Gastrocnemius medialis (tissue), 4 donors: ENCODE measurements at regions not wholly inside any gene's neighbourhood (a gene's known extent, or its start where the extent isn't known, plus 50 kb on each side); places are given as distances from the start of the nearest gene placed in this dataset.

Experiments used
- ATAC-seq, 2 donors: fragments of 150-250 bp; one replicate each; pipeline ENCODE4 v1.9.1; 2016
- DNase-seq, 2 donors: peaks; one replicate each; pipeline ENCODE4 v3.0.0-alpha.2; 2019
- H3K27ac ChIP-seq, 4 donors: fragments of 200-600 bp; sonication (generic); 1 replicate in 1 of 4; 2 replicates in 3 of 4; pipeline ENCODE4 v1.5.1; 2016 to 2018; ENCODE audit warnings: mild to moderate bottlenecking in 2 of 4, moderate library complexity in 1 of 4
- H3K27me3 ChIP-seq, 3 donors: fragments of 200-600 bp; sonication (generic) in 2 of 3; 1 replicate in 1 of 3; 2 replicates in 2 of 3; pipeline versions ENCODE4 v1.5.1 to v1.6.0; 2016 to 2019; ENCODE audit warnings: mild to moderate bottlenecking in 1 of 3, moderate library complexity in 1 of 3
- H3K36me3 ChIP-seq, 2 donors: fragments of 200-600 bp; sonication (generic) in 1 of 2; one replicate each; pipeline ENCODE4 v1.5.1; 2017 to 2018
- H3K4me1 ChIP-seq, 2 donors: fragments of 200-600 bp; sonication (generic) in 1 of 2; one replicate each; pipeline ENCODE4 v1.5.1; 2016 to 2017; ENCODE audit warnings: mild to moderate bottlenecking in 2 of 2
- H3K4me3 ChIP-seq, 4 donors: fragments of 200-600 bp; sonication (generic) in 3 of 4; 1 replicate in 1 of 4; 2 replicates in 3 of 4; pipeline ENCODE4 v1.5.1; 2016 to 2019; ENCODE audit warnings: mild to moderate bottlenecking in 2 of 4
- H3K9me3 ChIP-seq, 3 donors: fragments of 200-600 bp; sonication (generic) in 2 of 3; 1 replicate in 1 of 3; 2 replicates in 2 of 3; pipeline ENCODE4 v1.5.1; 2016 to 2019
- CTCF ChIP-seq, 5 experiments: fragments of 450-650 bp in 3 of 5; fragments of 200-600 bp in 2 of 5; sonication (generic) in 2 of 5; IDR thresholded peaks in 4 of 5; conservative IDR thresholded peaks in 1 of 5; 1 replicate in 4 of 5; 2 replicates in 1 of 5; pipeline ENCODE4 v1.5.1; 2016 to 2019; ENCODE audit warnings: antibody characterized with exemption in 5 of 5, mild to moderate bottlenecking in 3 of 5, moderate library complexity in 3 of 5
- POLR2A ChIP-seq, 2 donors: fragments of 450-650 bp; IDR thresholded peaks; one replicate each; pipeline ENCODE4 v1.6.1; 2017; ENCODE audit warnings: antibody characterized with exemption in 2 of 2, mild to moderate bottlenecking in 2 of 2, moderate library complexity in 2 of 2
- in situ Hi-C, 4 donors: fragments of 200-750 bp; cut with MboI; loops; one replicate each; pipeline versions ENCODE4 v1.15.0 to v1.8.0; 2017; ENCODE audit warnings: low sequenced_read_pairs in 4 of 4
- intact Hi-C: fragments of 100-400 bp; cut with DNase I; formaldehyde crosslinking; loops from one replicate; pipeline ENCODE4 v1.15.1; 2023; ENCODE audit warnings: low total_unique reads

DNA sequence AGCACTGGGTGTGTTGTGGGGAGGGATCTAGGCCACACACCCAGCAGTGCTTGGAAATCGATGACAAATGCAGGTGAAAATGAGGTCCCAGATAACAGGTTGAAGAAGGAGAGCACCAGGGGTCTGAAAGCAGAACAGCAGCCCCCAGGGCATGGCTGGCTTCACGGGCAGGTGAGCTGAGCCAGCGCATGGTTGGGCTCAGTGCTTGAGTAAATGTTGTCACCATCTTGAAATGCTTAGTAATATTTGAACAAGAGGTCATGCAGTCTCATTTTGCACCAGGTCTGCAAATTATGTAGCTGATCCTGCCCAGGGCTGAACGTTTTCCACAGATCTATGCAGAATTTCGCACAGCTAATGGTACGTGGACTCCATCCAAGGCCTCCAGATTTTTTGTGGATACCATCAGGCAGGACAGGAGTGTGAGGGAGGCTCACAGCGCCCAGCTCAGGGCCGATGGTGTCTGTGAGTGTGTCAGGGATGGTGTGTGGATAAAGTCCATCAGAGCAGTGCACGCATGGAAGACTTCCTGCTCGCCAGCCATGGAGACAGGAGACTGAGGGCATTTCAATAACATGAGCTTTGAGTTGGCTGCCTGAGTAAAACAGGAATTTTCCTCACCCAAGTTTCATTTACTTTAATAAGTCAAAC lies 53.1 kb upstream of the SNX9 start:
- no peak for TF ChIP-seq POLR2A (IDR thresholded peaks at IDR 0.05)
- TF ChIP-seq CTCF (IDR thresholded peaks at IDR 0.05 in 4 of 5, conservative IDR thresholded peaks at IDR 0.05 in 1 of 5), result no peak
- no peak for DNase-seq
- Histone ChIP-seq H3K4me3 (no peak overlapping the region), H3K4me1 (peaks cover 0 to 3% of the 10 kb centered on the region in 2 donors), H3K9me3 (no peaks in the 10 kb centered on the region), H3K27ac (no peak overlapping the region), H3K36me3 (no peaks in the 10 kb centered on the region), H3K27me3 (peaks cover 0 to 9% (median 4%) of the 10 kb centered on the region in 3 donors)
- intact Hi-C loops, result no loop called here
- in situ Hi-C loops, result no loop called here
- ATAC-seq, result no peak

DNA sequence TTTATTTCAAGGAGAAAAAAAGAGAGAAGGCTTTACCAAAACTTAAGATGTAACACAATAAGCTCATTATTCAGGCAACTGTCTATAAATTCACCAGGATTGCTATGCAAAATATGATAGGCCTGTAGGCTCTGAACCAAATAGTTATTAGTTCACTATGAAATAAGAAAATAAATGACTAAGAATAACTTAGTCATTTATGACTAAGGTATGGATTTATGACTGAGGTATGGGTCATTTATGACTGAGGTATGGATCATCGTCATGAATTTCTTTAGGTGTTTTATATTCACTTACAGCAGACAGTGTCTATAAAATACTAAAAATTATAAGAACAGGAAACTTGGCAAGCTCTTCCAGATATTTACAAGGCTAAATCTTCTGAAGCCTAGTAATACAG lies 52.1 kb upstream of the SNX9 start:
- no peak for ATAC-seq
- Histone ChIP-seq H3K9me3 (no peaks in the 10 kb centered on the region), H3K27ac (no peak overlapping the region), H3K4me1 (no peaks in the 10 kb centered on the region), H3K27me3 (peaks cover 0 to 9% (median 4%) of the 10 kb centered on the region in 3 donors), H3K36me3 (no peaks in the 10 kb centered on the region), H3K4me3 (no peak overlapping the region)
- in situ Hi-C loops (no loop called here), intact Hi-C loops (no loop called here)
- DNase-seq, result no peak
- TF ChIP-seq CTCF (IDR thresholded peaks at IDR 0.05 in 4 of 5, conservative IDR thresholded peaks at IDR 0.05 in 1 of 5) (no peak), POLR2A (IDR thresholded peaks at IDR 0.05) (no peak)

- intact Hi-C loops (no loop called here), in situ Hi-C loops (no loop called here)
- DNase-seq, result no peak
- no peaks in the 10 kb centered on the region for H3K9me3 ChIP-seq
- no peak overlapping the region for H3K4me3 ChIP-seq
- H3K36me3 ChIP-seq, result no peaks in the 10 kb centered on the region
- H3K4me1 ChIP-seq, result no peaks in the 10 kb centered on the region
- H3K27ac ChIP-seq, result no peak overlapping the region
- H3K27me3 ChIP-seq, result peaks cover 0 to 9% (median 4%) of the 10 kb centered on the region in 3 donors
- no peak for ATAC-seq
- TF ChIP-seq POLR2A (IDR thresholded peaks at IDR 0.05) (no peak), CTCF (IDR thresholded peaks at IDR 0.05 in 4 of 5, conservative IDR thresholded peaks at IDR 0.05 in 1 of 5) (no peak)
Measured at GRCh38 chr6:157772820-157773219, 50.2 kb upstream of the SNX9 start.
